GM21737 (cell line): ENCODE measurements at regions not wholly inside any gene's neighbourhood (a gene's known extent, or its start where the extent isn't known, plus 50 kb on each side); places are given as distances from the start of the nearest gene placed in this dataset.

Source experiments
- ATAC-seq: cut with Tn5 transposase; IDR thresholded peaks from one replicate; pipeline ENCODE4 v1.9.1; 2021; ENCODE audit warnings: mild to moderate bottlenecking, moderate library complexity; ENCODE audit not compliant: unreplicated experiment

DNA sequence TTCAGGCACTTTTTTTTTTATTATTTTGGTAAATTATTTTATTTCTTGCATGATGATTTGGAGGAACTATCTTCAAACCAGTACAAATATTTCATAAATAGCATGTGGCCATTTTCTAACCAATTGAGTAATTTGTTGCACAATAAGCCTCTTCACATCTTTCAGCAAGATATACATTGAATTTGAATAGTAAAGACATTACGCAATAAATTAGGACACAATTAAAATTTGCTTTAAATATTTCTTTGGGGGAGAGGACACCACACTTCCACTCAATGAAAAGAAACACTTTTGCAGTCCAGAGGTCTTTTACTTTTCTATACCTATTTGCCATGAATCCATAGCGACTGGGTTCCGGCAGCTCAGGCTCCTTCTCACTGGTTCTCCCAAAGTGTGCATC is 762.6 kb upstream of the GOLIM4 start:
- no peak for ATAC-seq

- no peak for ATAC-seq
These were observed 754.4 kb upstream of the GOLIM4 start for GRCh38 chr3:168850109-168850508.

DNA sequence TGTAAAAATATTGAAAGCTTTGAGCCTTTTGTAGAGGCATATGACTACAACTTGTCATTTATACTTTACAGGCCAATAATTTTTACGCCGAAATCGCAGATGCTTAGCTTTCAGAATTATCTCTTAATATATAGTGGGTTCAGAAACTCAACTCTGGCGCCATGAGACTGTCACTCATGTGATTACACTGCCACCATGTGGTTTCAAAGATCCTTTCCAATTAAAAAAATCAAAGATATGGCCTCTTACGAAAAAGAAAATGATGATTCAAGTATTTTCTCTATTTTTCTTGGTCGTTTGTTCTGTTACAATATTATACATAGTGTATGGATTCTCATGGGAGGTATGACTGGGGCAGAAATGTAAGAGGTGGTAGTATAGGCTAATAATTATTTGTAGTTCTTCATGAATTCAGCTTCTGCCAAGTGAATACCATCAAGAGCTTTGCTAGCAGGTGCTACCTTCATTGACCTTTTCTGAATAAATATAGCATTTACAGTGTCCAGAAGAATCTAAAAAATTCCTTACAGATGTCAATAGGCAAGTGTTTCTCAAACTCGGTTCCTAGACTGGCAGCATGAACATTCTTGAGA is 751.7 kb upstream of the GOLIM4 start:
- ATAC-seq = no peak

GRCh38 chr3:168844894-168845482 is 749.3 kb upstream of the GOLIM4 start:
- ATAC-seq = no peak

GRCh38 chr3:168844472-168844871 is 748.7 kb upstream of the GOLIM4 start:
- ATAC-seq = no peak

DNA sequence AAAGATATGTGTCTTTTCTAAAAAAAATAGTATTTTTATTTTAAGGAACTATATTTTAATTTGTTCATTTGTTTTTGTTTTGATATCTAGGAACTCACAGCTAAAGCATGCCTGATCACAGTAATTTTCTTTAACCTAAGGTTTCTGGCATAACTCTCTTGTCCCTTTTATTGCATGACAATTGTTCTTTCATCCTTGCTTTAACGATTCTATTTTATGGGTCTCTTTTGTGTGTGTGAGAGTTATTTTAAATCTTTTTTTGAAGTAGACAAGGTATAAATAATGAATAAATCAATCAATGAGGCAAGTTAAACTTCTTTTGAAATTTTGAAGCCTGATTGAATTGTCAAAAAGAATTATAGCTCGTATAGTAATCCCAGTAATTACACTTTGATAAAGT is 747.8 kb upstream of the GOLIM4 start:
- ATAC-seq = no peak

DNA sequence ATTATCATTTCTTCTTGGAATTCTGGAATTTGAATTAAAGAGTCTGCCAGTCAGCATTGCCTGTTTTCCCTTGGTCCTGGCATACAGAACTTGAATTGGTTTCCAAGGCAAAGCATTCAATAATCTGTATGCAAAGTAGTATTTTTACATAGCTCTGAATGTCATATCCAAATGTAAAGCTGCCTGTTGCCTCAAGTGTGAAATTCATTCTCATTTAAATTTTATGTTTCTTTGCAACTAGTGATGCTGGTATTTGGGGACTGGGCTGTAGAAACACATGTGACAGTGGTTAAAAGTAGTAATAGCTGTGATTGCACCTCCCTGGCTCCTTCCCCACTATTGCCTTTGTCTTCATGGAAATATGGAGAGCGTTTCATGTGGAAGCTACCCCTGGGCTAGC is 743.9 kb upstream of the GOLIM4 start:
- no peak for ATAC-seq

DNA sequence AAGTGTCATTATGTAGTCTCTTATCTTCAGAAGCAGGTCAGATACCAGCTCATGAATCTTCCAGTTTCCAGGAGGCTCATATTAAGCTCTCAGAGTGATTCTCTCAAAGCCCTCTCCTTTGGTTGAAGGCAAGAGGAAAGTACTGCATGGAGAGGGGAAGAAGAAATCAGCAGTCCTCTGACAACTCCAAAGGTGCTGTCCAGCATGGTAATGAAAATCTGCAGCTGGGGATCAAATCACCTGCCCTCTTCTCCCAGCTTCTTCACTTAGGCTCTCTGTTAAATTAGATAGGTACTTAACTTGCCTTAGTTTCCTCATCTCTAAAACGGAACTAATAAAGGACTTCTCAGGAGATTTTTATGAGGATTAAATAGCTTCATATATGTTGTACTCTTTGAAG is 738.8 kb upstream of the GOLIM4 start:
- ATAC-seq = no peak

GRCh38 chr3:168828943-168829342 is 733.2 kb upstream of the GOLIM4 start:
- ATAC-seq = no peak

- no peak for ATAC-seq
These were observed 732.8 kb upstream of the GOLIM4 start for GRCh38 chr3:168828536-168828935.

DNA sequence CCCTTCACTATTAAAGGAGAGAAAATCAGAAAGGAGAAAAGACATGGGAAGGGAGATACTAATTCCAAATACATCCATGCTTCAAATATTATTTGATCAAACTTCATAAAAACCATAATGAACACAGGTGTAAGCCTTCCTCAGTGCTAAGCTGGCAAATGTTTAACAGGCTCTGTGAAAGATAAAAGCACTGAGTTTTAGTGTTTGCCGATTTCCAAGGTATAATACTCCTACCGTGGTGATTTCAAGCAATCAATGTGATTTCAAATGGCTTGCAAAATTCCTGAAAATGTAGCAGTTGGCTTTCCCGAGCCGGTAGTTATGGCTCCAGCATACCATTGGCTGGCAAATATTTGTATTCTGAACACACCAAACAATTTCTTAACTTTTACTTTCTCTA is 732.3 kb upstream of the GOLIM4 start:
- no peak for ATAC-seq

DNA sequence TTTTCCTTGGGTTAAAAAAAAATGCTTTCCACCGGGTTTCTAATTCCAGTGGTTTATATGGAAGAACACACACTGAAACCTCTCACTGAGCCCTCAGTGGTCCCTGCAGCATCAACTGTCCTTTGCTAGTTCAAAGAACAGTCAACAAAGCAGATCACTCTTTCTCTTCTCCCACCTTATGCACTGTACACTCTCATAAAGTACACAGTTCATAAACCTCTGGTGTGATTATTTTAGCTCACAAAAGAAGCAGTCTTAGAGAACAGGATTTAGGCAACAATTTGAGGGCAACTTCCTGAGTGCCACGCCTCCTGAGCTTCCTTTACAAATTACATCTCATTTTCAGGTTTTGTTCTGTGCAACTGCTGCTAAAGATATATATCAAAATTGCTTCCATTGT is 728.4 kb upstream of the GOLIM4 start:
- no peak for ATAC-seq

GRCh38 chr3:168823466-168823865 is 727.7 kb upstream of the GOLIM4 start:
- no peak for ATAC-seq

DNA sequence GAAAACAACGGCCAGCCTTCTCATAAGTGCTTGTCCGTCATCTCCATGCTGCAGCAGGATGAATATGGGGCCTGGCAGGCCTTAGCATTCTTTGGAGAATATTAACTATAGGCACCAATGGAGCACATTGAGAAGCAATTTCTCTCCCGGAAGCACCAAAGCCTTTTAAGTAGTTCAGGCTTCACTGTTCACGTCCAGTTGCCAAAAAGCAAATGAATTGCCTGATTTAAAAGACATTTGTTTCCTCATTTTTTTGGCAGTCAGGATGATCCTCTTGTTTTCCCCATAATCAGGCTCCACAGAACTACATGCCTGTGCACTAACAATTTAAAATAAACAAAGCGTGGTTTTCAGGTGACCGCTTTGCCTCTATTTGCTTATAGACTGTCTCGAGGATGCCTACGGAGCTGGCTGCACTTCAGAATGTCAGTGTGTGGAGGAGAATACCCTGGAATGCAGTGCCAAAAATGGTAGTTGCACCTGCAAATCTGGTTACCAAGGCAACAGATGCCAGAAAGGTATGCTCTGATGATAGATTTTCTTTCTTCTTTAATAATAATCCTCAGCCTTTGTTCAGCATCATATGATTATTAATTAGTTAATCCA is 725.2 kb upstream of the GOLIM4 start:
- ATAC-seq = no peak

DNA sequence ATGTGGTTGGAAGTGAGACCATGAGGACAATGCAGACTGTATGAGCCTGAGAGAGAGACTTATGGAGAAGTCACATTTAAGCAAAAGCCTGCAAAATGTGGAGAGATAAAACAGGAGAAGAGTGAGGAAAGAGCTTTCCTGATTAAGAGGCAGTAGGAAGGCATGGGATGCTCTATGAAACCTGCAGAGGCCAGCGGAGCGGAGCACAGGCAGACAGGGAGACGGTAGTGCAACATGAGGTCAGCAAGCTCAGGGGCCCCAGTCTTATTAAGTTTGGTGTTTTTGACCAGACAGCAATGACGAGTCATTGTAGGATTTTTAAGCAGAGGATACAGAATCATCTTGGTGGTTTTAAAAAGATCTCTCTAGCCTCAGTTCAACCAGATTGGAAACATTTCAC is 721.5 kb upstream of the GOLIM4 start:
- no peak for ATAC-seq

DNA sequence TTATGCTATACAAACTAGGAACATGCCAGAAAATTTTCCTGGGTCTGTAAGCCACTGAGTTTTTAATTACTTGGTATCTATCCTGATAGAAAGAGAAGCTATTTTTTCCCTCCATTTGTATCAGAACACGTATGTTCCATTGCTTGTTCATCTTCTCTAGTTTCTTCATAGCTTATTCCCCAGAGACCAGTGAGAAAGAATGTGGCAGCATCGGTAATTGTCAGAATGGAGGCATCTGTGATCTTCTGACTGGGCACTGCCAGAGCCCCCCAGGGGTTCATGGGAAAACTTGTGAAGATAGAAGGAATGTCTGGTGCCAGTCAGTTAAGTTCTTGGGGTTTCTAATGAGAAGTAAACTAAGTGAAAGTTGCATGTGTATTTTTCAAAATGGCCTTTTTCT is 720.2 kb upstream of the GOLIM4 start:
- no peak for ATAC-seq

DNA sequence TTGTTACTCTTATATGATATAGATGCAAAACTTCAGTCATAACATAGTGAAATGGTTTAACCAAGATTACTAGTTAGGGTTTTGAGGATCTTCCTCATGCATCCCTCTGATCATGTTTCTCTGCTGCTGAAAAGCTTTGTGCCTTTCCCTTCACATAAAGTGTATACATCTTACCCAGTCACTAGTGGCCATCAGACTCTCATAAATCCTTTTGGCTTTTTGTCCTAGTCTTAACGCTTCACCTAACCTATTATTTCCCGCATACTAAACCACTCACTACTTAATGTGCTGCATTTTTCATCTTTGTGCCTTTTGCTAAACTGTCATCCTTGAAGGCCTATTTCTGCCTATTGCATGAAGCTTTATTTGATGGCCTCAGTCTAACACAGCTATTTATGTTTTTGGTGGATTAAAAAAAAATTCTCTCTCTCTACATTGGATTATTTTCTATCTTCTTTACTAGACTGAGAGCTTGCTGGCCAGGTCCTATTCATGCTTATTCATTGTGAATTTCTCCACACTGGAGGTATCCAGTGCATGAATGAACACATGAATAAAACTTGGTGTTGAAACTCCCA is 717.6 kb upstream of the GOLIM4 start:
- no peak for ATAC-seq

DNA sequence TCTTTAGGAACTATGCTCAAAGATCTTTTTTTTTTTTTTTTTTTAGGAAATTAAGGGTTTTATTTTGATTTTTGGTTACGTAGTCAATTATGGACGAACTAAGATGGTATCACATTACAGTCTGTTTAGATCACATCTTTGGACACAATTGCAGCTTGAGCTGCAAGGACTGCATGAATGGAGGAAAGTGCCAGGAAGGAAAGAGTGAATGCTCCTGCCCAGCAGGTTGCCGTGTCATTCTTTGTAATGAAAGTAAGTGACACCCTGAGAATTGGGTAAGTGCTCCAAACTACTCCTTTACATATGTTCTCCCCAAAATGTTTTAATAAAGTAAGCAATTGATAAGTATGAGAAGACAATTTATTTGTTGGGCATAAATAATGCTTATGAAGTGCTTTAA is 716.5 kb upstream of the GOLIM4 start:
- no peak for ATAC-seq

GRCh38 chr3:168808596-168808995 is 712.9 kb upstream of the GOLIM4 start:
- ATAC-seq = no peak

- ATAC-seq = no peak
These were observed 711.7 kb upstream of the GOLIM4 start for GRCh38 chr3:168807448-168807847.

DNA sequence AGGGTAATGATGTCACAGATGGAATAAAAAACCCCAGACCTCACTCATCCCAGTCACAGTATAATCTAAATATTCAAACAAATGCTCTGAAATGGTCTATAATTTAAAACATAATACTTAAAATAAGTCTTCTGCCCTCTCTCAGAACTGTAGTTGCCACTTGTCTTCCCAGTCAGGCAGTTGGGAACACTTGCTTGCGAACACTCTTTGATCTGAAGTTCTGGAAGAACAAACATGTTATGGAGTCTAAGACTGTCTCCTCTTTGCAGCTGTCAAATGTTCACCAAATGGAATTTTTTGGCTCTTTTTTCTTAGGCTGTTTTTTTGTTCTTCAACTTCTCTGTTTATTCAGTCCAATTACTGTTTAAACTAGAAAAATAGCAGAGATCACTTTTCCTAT is 711.1 kb upstream of the GOLIM4 start:
- no peak for ATAC-seq

DNA sequence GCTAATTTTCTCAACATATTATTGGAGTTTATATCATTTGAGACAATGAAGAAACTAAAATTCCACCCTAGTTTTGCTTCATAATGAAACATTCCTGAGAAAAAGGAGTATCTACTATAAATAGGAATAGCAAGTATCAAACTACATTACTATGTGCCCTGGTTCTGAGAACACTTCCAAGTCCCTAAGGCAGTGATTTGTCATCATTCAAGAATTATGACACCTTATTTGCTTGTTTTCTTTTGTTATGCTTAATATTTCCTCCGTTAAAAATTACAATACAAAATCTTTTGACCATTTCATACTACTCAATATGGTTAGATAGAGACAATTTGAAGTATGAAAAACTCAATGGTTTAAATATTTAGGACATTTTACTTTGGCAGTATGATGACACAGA is 707.8 kb upstream of the GOLIM4 start:
- no peak for ATAC-seq
